HG03571 (cell line): ENCODE measurements at regions not wholly inside any gene's neighbourhood (a gene's known extent, or its start where the extent isn't known, plus 50 kb on each side); places are given as distances from the start of the nearest gene placed in this dataset.

Experiments
- ATAC-seq: cut with Tn5 transposase; IDR thresholded peaks from one replicate; pipeline ENCODE4 v1.9.1; 2021; ENCODE audit not compliant: unreplicated experiment

GRCh38 chr5:125197321-125197720 lies 450.9 kb upstream of the ZNF608 start:
- ATAC-seq, result no peak

- ATAC-seq, result no peak
Observed at GRCh38 chr5:125198270-125198974, 452.0 kb upstream of the ZNF608 start.

- ATAC-seq, result no peak
Observed at GRCh38 chr5:125199373-125199772, 452.9 kb upstream of the ZNF608 start.

GRCh38 chr5:125199968-125200865 lies 453.8 kb upstream of the ZNF608 start:
- ATAC-seq, result no peak

- no peak for ATAC-seq
Observed at GRCh38 chr5:125200866-125201373, 454.5 kb upstream of the ZNF608 start.

GRCh38 chr5:125201446-125202052 lies 455.1 kb upstream of the ZNF608 start:
- ATAC-seq, result no peak

GRCh38 chr5:125202353-125202752 lies 455.9 kb upstream of the ZNF608 start:
- no peak for ATAC-seq

GRCh38 chr5:125202871-125203438 lies 456.5 kb upstream of the ZNF608 start:
- ATAC-seq, result no peak

GRCh38 chr5:125203912-125204311 lies 457.5 kb upstream of the ZNF608 start:
- ATAC-seq, result no peak

GRCh38 chr5:125205601-125206225 lies 459.3 kb upstream of the ZNF608 start:
- no peak for ATAC-seq

GRCh38 chr5:125207856-125208255 lies 461.4 kb upstream of the ZNF608 start:
- ATAC-seq, result no peak

GRCh38 chr5:125209650-125210049 lies 463.2 kb upstream of the ZNF608 start:
- ATAC-seq, result no peak

GRCh38 chr5:125210242-125210947 lies 464.0 kb upstream of the ZNF608 start:
- ATAC-seq, result no peak

- no peak for ATAC-seq
Observed at GRCh38 chr5:125214080-125214479, 467.6 kb upstream of the ZNF608 start.

GRCh38 chr5:125215593-125215992 lies 469.2 kb upstream of the ZNF608 start:
- ATAC-seq, result no peak

- ATAC-seq, result no peak
Observed at GRCh38 chr5:125219710-125220109, 473.3 kb upstream of the ZNF608 start.

- ATAC-seq, result no peak
Observed at GRCh38 chr5:125220284-125220683, 473.8 kb upstream of the ZNF608 start.

- no peak for ATAC-seq
Observed at GRCh38 chr5:125222597-125223240, 476.3 kb upstream of the ZNF608 start.

GRCh38 chr5:125225424-125225823 lies 479.0 kb upstream of the ZNF608 start:
- no peak for ATAC-seq

GRCh38 chr5:125226825-125227224 lies 480.4 kb upstream of the ZNF608 start:
- ATAC-seq, result no peak
